HG02759 (cell line): ENCODE measurements at regions not wholly inside any gene's neighbourhood (a gene's known extent, or its start where the extent isn't known, plus 50 kb on each side); places are given as distances from the start of the nearest gene placed in this dataset.
"Not testable (repeated sequence)": the region's sequence is repeated elsewhere in the genome, so short reads cannot be mapped to it uniquely, and the experiment has no call there.

Experiments
- ATAC-seq: cut with Tn5 transposase; IDR thresholded peaks from one replicate; pipeline ENCODE4 v1.9.1; 2021; ENCODE audit warnings: mild to moderate bottlenecking, moderate library complexity; ENCODE audit not compliant: unreplicated experiment

GRCh38 chr3:87436781-87437543 lies 160.6 kb upstream of the POU1F1 start:
- no peak for ATAC-seq

- no peak for ATAC-seq
These were observed 159.7 kb upstream of the POU1F1 start for GRCh38 chr3:87435926-87436620.

GRCh38 chr3:87433445-87433844 lies 157.1 kb upstream of the POU1F1 start:
- not testable (repeated sequence) for ATAC-seq

- no peak for ATAC-seq
These were observed 150.5 kb upstream of the POU1F1 start for GRCh38 chr3:87426918-87427317.

- no peak for ATAC-seq
These were observed 148.7 kb upstream of the POU1F1 start for GRCh38 chr3:87425056-87425455.

GRCh38 chr3:87423336-87423735 lies 147.0 kb upstream of the POU1F1 start:
- ATAC-seq: no peak

GRCh38 chr3:87422333-87422732 lies 145.9 kb upstream of the POU1F1 start:
- no peak for ATAC-seq

- ATAC-seq: no peak
These were observed 143.8 kb upstream of the POU1F1 start for GRCh38 chr3:87420171-87420570.

- no peak for ATAC-seq
These were observed 137.9 kb upstream of the POU1F1 start for GRCh38 chr3:87414271-87414670.

GRCh38 chr3:87413814-87414213 lies 137.4 kb upstream of the POU1F1 start:
- ATAC-seq: no peak

- no peak for ATAC-seq
These were observed 133.7 kb upstream of the POU1F1 start for GRCh38 chr3:87410110-87410509.

- ATAC-seq: no peak
These were observed 121.9 kb upstream of the POU1F1 start for GRCh38 chr3:87398168-87398801.

- ATAC-seq: no peak
These were observed 120.8 kb upstream of the POU1F1 start for GRCh38 chr3:87397211-87397610.

- ATAC-seq: no peak
These were observed 114.4 kb upstream of the POU1F1 start for GRCh38 chr3:87390821-87391220.

- ATAC-seq: no peak
These were observed 114.0 kb upstream of the POU1F1 start for GRCh38 chr3:87390353-87390752.

GRCh38 chr3:87375231-87375682 lies 98.9 kb upstream of the POU1F1 start:
- ATAC-seq: no peak

- no peak for ATAC-seq
These were observed 93.6 kb upstream of the POU1F1 start for GRCh38 chr3:87370007-87370406.

GRCh38 chr3:87367736-87368135 lies 91.4 kb upstream of the POU1F1 start:
- no peak for ATAC-seq

GRCh38 chr3:87363721-87364120 lies 87.3 kb upstream of the POU1F1 start:
- no peak for ATAC-seq

GRCh38 chr3:87361956-87362355 lies 85.6 kb upstream of the POU1F1 start:
- no peak for ATAC-seq

GRCh38 chr3:87361271-87361670 lies 84.9 kb upstream of the POU1F1 start:
- no peak for ATAC-seq

- no peak for ATAC-seq
These were observed 83.4 kb upstream of the POU1F1 start for GRCh38 chr3:87359826-87360225.
